ENCODE measurements at regions not wholly inside any gene's neighbourhood (a gene's known extent, or its start where the extent isn't known, plus 50 kb on each side); places are given as distances from the start of the nearest gene placed in this dataset.

DNA sequence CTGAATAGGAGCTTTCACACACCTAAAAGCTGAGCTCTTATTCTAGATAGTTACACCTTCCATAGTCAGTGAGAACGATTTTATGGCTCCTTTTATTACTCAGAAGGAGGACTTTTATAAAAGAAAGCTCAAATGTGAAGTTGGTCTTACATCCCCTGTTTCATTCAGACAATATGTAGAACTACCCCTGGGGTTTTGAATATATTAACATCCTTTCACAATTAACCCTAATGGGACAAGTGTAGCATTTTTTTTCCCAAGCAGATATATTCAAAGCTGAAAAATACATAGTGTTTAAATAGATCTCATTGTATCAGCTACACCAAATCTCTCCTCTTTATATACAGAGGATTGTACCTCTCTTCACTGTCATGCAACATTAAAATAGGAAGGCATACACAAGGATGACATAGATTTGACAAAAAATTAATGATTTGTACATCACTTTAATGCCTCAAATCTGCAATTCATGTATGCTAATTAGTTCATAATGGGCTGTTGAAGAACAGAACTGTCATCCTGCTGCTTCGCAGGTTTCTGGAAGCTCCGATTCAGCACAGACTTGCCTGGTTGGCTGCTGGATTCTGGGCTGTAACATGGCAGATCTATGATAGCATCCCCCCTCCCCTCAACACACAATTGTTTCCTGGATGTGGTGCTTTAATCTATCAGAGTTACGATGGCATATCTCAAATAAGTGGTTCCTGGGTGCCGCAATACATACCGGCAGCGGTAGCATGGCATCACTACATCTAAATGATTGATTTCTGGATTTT is 129.7 kb upstream of the PARD3B start (continued):
- TF ChIP-seq, protein P1, sequence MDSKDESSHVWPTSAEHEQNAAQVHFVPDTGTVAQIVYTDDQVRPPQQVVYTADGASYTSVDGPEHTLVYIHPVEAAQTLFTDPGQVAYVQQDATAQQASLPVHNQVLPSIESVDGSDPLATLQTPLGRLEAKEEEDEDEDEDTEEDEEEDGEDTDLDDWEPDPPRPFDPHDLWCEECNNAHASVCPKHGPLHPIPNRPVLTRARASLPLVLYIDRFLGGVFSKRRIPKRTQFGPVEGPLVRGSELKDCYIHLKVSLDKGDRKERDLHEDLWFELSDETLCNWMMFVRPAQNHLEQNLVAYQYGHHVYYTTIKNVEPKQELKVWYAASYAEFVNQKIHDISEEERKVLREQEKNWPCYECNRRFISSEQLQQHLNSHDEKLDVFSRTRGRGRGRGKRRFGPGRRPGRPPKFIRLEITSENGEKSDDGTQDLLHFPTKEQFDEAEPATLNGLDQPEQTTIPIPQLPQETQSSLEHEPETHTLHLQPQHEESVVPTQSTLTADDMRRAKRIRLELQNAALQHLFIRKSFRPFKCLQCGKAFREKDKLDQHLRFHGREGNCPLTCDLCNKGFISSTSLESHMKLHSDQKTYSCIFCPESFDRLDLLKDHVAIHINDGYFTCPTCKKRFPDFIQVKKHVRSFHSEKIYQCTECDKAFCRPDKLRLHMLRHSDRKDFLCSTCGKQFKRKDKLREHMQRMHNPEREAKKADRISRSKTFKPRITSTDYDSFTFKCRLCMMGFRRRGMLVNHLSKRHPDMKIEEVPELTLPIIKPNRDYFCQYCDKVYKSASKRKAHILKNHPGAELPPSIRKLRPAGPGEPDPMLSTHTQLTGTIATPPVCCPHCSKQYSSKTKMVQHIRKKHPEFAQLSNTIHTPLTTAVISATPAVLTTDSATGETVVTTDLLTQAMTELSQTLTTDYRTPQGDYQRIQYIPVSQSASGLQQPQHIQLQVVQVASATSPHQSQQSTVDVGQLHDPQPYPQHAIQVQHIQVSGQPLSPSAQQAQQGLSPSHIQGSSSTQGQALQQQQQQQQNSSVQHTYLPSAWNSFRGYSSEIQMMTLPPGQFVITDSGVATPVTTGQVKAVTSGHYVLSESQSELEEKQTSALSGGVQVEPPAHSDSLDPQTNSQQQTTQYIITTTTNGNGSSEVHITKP (CRISPR knock-in tag; IDR thresholded peaks at IDR 0.05; ENCODE audit: low read depth), result no peak
- TF ChIP-seq, protein P2, sequence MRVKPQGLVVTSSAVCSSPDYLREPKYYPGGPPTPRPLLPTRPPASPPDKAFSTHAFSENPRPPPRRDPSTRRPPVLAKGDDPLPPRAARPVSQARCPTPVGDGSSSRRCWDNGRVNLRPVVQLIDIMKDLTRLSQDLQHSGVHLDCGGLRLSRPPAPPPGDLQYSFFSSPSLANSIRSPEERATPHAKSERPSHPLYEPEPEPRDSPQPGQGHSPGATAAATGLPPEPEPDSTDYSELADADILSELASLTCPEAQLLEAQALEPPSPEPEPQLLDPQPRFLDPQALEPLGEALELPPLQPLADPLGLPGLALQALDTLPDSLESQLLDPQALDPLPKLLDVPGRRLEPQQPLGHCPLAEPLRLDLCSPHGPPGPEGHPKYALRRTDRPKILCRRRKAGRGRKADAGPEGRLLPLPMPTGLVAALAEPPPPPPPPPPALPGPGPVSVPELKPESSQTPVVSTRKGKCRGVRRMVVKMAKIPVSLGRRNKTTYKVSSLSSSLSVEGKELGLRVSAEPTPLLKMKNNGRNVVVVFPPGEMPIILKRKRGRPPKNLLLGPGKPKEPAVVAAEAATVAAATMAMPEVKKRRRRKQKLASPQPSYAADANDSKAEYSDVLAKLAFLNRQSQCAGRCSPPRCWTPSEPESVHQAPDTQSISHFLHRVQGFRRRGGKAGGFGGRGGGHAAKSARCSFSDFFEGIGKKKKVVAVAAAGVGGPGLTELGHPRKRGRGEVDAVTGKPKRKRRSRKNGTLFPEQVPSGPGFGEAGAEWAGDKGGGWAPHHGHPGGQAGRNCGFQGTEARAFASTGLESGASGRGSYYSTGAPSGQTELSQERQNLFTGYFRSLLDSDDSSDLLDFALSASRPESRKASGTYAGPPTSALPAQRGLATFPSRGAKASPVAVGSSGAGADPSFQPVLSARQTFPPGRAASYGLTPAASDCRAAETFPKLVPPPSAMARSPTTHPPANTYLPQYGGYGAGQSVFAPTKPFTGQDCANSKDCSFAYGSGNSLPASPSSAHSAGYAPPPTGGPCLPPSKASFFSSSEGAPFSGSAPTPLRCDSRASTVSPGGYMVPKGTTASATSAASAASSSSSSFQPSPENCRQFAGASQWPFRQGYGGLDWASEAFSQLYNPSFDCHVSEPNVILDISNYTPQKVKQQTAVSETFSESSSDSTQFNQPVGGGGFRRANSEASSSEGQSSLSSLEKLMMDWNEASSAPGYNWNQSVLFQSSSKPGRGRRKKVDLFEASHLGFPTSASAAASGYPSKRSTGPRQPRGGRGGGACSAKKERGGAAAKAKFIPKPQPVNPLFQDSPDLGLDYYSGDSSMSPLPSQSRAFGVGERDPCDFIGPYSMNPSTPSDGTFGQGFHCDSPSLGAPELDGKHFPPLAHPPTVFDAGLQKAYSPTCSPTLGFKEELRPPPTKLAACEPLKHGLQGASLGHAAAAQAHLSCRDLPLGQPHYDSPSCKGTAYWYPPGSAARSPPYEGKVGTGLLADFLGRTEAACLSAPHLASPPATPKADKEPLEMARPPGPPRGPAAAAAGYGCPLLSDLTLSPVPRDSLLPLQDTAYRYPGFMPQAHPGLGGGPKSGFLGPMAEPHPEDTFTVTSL (CRISPR knock-in tag; IDR thresholded peaks at IDR 0.05; ENCODE audit: borderline replicate concordance), result no peak
- TF ChIP-seq ONECUT2 (CRISPR knock-in tag; IDR thresholded peaks at IDR 0.05), result no peak
- TF ChIP-seq ZNF83 (CRISPR knock-in tag; IDR thresholded peaks at IDR 0.05; ENCODE audit: borderline replicate concordance), result no peak
